ENCODE measurements at regions not wholly inside any gene's neighbourhood (a gene's known extent, or its start where the extent isn't known, plus 50 kb on each side); places are given as distances from the start of the nearest gene placed in this dataset.

- no peak for TF ChIP-seq CTCF (IDR thresholded peaks at IDR 0.05; ENCODE audit: insufficient read depth, low read length, poor library complexity, severe bottlenecking)
- Histone ChIP-seq H3K27me3 (replicated peaks; ENCODE audit: control insufficient read depth, insufficient read depth, low read length) (no peaks in the 10 kb centered on the region), H3K4me3 (replicated peaks; ENCODE audit: low read depth, low read length) (no peak overlapping the region), H3K36me3 (ENCODE audit: control insufficient read depth, insufficient read depth, low read length) (no peaks in the 10 kb centered on the region)
- no peak for DNase-seq (ENCODE audit: extremely low read depth, insufficient read length)
Observed at GRCh38 chr18:38899252-38899651, 1333.7 kb upstream of the CELF4 start.

GRCh38 chr18:38898167-38898566, 1332.6 kb upstream of the CELF4 start:
- Histone ChIP-seq H3K27me3 (replicated peaks; ENCODE audit: control insufficient read depth, insufficient read depth, low read length) (no peaks in the 10 kb centered on the region), H3K36me3 (ENCODE audit: control insufficient read depth, insufficient read depth, low read length) (no peaks in the 10 kb centered on the region), H3K4me3 (replicated peaks; ENCODE audit: low read depth, low read length) (no peak overlapping the region)
- no peak for TF ChIP-seq CTCF (IDR thresholded peaks at IDR 0.05; ENCODE audit: insufficient read depth, low read length, poor library complexity, severe bottlenecking)
- DNase-seq (ENCODE audit: extremely low read depth, insufficient read length), result no peak

- no peak for DNase-seq (ENCODE audit: extremely low read depth, insufficient read length)
- no peaks in the 10 kb centered on the region for H3K27me3 ChIP-seq (replicated peaks; ENCODE audit: control insufficient read depth, insufficient read depth, low read length)
- H3K4me3 ChIP-seq (replicated peaks; ENCODE audit: low read depth, low read length), result no peak overlapping the region
- no peaks in the 10 kb centered on the region for H3K36me3 ChIP-seq (ENCODE audit: control insufficient read depth, insufficient read depth, low read length)
- TF ChIP-seq CTCF (IDR thresholded peaks at IDR 0.05; ENCODE audit: insufficient read depth, low read length, poor library complexity, severe bottlenecking), result no peak
Observed at GRCh38 chr18:38895560-38895959, 1330.0 kb upstream of the CELF4 start.

GRCh38 chr18:38887671-38888020, 1322.0 kb upstream of the CELF4 start:
- no peak overlapping the region for H3K4me3 ChIP-seq (replicated peaks; ENCODE audit: low read depth, low read length)
- no peak for DNase-seq (ENCODE audit: extremely low read depth, insufficient read length)
- no peaks in the 10 kb centered on the region for H3K27me3 ChIP-seq (replicated peaks; ENCODE audit: control insufficient read depth, insufficient read depth, low read length)
- no peak for TF ChIP-seq CTCF (IDR thresholded peaks at IDR 0.05; ENCODE audit: insufficient read depth, low read length, poor library complexity, severe bottlenecking)
- H3K36me3 ChIP-seq (ENCODE audit: control insufficient read depth, insufficient read depth, low read length), result no peaks in the 10 kb centered on the region

GRCh38 chr18:38886861-38887670, 1321.5 kb upstream of the CELF4 start:
- H3K27me3 ChIP-seq (replicated peaks; ENCODE audit: control insufficient read depth, insufficient read depth, low read length), result no peaks in the 10 kb centered on the region
- no peaks in the 10 kb centered on the region for H3K36me3 ChIP-seq (ENCODE audit: control insufficient read depth, insufficient read depth, low read length)
- H3K4me3 ChIP-seq (replicated peaks; ENCODE audit: low read depth, low read length), result no peak overlapping the region
- DNase-seq (ENCODE audit: extremely low read depth, insufficient read length), result no peak
- TF ChIP-seq CTCF (IDR thresholded peaks at IDR 0.05; ENCODE audit: insufficient read depth, low read length, poor library complexity, severe bottlenecking), result no peak

GRCh38 chr18:38886235-38886634, 1320.6 kb upstream of the CELF4 start:
- no peak for DNase-seq (ENCODE audit: extremely low read depth, insufficient read length)
- Histone ChIP-seq H3K36me3 (ENCODE audit: control insufficient read depth, insufficient read depth, low read length) (no peaks in the 10 kb centered on the region), H3K4me3 (replicated peaks; ENCODE audit: low read depth, low read length) (no peak overlapping the region), H3K27me3 (replicated peaks; ENCODE audit: control insufficient read depth, insufficient read depth, low read length) (no peaks in the 10 kb centered on the region)
- TF ChIP-seq CTCF (IDR thresholded peaks at IDR 0.05; ENCODE audit: insufficient read depth, low read length, poor library complexity, severe bottlenecking), result no peak

All from GM06990 (cell line).